Liver (tissue), 3 donors: ENCODE measurements at regions not wholly inside any gene's neighbourhood (a gene's known extent, or its start where the extent isn't known, plus 50 kb on each side); places are given as distances from the start of the nearest gene placed in this dataset.

Experiments used
- EGR1 ChIP-seq, 2 donors: IDR thresholded peaks; 2 replicates each; pipeline ENCODE4 v1.6.1; 2016 to 2018; ENCODE audit warnings: antibody characterized with exemption in 2 of 2, low read depth in 2 of 2
- FOXA1 ChIP-seq: IDR thresholded peaks from 2 replicates; pipeline ENCODE4 v1.6.1; 2016; ENCODE audit warnings: antibody characterized with exemption
- GABPA ChIP-seq, 2 donors: IDR thresholded peaks in 1 of 2; conservative IDR thresholded peaks in 1 of 2; 2 replicates each; pipeline ENCODE4 v1.6.1; 2016; ENCODE audit warnings: antibody characterized with exemption in 2 of 2, mild to moderate bottlenecking in 1 of 2, moderate library complexity in 1 of 2
- HNF4G ChIP-seq: IDR thresholded peaks from 2 replicates; pipeline ENCODE4 v1.6.1; 2016; ENCODE audit warnings: antibody characterized with exemption
- RAD21 ChIP-seq, 2 donors: IDR thresholded peaks; 2 replicates each; pipeline ENCODE4 v1.6.1; 2016; ENCODE audit warnings: antibody characterized with exemption in 2 of 2, mild to moderate bottlenecking in 2 of 2
- SP1 ChIP-seq: IDR thresholded peaks from 2 replicates; pipeline ENCODE4 v1.6.1; 2018; ENCODE audit warnings: antibody characterized with exemption, mild to moderate bottlenecking
- TAF1 ChIP-seq: conservative IDR thresholded peaks from 2 replicates; pipeline ENCODE4 v1.6.1; 2016; ENCODE audit warnings: antibody characterized with exemption, mild to moderate bottlenecking
- YY1 ChIP-seq: IDR thresholded peaks from 2 replicates; pipeline ENCODE4 v1.6.1; 2016; ENCODE audit warnings: antibody characterized with exemption, mild to moderate bottlenecking
- TF ChIP-seq, protein P1 (sequence below): fragments of 150-350 bp; IDR thresholded peaks from 2 replicates; pipeline ENCODE4 v1.5.1; 2017; ENCODE audit warnings: improper control_type of control experiment, low read depth, low read length; ENCODE audit not compliant: missing input control
- TF ChIP-seq, protein P2 (sequence below): IDR thresholded peaks from 2 replicates; pipeline ENCODE4 v1.6.1; 2016; ENCODE audit warnings: antibody characterized with exemption, mild to moderate bottlenecking
- TF ChIP-seq, protein P3 (sequence below): IDR thresholded peaks from 2 replicates; pipeline ENCODE4 v1.6.1; 2016; ENCODE audit warnings: antibody characterized with exemption
- TF ChIP-seq, protein P4 (sequence below): IDR thresholded peaks from 2 replicates; pipeline ENCODE4 v1.6.1; 2016; ENCODE audit warnings: antibody characterized with exemption
- donor health status: healthy.
- donor health status: healthy.

DNA sequence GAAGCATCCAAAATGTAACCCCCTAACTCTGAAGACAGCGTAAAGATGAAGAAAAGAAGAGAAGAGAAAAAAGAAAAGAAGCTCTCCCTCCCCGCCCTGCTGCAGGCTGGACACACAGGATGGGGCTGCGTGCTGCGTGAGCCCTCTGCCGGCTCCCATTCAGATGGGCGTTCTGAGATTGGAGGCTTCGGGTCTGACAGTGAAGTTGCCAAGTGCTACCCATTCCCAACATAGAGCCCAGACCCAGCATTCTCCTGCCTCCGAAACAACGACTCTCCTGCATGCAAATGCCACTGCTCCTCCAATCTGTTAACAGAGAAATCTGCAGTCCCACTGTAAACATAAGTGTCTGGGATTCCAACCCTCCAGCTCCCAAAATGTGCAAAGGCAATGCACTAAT, 234.9 kb downstream of the BCL11A start:
- TF ChIP-seq SP1 = no peak
- TF ChIP-seq EGR1 (IDR thresholded peaks at IDR 0.05; ENCODE audit: low read depth in 2 of 2) = no peak
- TF ChIP-seq, protein P1, sequence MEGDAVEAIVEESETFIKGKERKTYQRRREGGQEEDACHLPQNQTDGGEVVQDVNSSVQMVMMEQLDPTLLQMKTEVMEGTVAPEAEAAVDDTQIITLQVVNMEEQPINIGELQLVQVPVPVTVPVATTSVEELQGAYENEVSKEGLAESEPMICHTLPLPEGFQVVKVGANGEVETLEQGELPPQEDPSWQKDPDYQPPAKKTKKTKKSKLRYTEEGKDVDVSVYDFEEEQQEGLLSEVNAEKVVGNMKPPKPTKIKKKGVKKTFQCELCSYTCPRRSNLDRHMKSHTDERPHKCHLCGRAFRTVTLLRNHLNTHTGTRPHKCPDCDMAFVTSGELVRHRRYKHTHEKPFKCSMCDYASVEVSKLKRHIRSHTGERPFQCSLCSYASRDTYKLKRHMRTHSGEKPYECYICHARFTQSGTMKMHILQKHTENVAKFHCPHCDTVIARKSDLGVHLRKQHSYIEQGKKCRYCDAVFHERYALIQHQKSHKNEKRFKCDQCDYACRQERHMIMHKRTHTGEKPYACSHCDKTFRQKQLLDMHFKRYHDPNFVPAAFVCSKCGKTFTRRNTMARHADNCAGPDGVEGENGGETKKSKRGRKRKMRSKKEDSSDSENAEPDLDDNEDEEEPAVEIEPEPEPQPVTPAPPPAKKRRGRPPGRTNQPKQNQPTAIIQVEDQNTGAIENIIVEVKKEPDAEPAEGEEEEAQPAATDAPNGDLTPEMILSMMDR = no peak
- TF ChIP-seq, protein P2, sequence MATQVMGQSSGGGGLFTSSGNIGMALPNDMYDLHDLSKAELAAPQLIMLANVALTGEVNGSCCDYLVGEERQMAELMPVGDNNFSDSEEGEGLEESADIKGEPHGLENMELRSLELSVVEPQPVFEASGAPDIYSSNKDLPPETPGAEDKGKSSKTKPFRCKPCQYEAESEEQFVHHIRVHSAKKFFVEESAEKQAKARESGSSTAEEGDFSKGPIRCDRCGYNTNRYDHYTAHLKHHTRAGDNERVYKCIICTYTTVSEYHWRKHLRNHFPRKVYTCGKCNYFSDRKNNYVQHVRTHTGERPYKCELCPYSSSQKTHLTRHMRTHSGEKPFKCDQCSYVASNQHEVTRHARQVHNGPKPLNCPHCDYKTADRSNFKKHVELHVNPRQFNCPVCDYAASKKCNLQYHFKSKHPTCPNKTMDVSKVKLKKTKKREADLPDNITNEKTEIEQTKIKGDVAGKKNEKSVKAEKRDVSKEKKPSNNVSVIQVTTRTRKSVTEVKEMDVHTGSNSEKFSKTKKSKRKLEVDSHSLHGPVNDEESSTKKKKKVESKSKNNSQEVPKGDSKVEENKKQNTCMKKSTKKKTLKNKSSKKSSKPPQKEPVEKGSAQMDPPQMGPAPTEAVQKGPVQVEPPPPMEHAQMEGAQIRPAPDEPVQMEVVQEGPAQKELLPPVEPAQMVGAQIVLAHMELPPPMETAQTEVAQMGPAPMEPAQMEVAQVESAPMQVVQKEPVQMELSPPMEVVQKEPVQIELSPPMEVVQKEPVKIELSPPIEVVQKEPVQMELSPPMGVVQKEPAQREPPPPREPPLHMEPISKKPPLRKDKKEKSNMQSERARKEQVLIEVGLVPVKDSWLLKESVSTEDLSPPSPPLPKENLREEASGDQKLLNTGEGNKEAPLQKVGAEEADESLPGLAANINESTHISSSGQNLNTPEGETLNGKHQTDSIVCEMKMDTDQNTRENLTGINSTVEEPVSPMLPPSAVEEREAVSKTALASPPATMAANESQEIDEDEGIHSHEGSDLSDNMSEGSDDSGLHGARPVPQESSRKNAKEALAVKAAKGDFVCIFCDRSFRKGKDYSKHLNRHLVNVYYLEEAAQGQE = no peak
- TF ChIP-seq, protein P3, sequence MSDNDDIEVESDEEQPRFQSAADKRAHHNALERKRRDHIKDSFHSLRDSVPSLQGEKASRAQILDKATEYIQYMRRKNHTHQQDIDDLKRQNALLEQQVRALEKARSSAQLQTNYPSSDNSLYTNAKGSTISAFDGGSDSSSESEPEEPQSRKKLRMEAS = no peak
- TF ChIP-seq RAD21 (IDR thresholded peaks at IDR 0.05) = peak in 1 of 2 donors; percentile 11
- TF ChIP-seq HNF4G = no peak
- TF ChIP-seq GABPA (IDR thresholded peaks at IDR 0.05 in 1 of 2, conservative IDR thresholded peaks at IDR 0.05 in 1 of 2) = no peak
- no peak for TF ChIP-seq FOXA1
- TF ChIP-seq YY1 = no peak
- TF ChIP-seq, protein P4, sequence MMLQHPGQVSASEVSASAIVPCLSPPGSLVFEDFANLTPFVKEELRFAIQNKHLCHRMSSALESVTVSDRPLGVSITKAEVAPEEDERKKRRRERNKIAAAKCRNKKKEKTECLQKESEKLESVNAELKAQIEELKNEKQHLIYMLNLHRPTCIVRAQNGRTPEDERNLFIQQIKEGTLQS = no peak
- TF ChIP-seq TAF1 = no peak
